ENCODE measurements at regions not wholly inside any gene's neighbourhood (a gene's known extent, or its start where the extent isn't known, plus 50 kb on each side); places are given as distances from the start of the nearest gene placed in this dataset.

DNA sequence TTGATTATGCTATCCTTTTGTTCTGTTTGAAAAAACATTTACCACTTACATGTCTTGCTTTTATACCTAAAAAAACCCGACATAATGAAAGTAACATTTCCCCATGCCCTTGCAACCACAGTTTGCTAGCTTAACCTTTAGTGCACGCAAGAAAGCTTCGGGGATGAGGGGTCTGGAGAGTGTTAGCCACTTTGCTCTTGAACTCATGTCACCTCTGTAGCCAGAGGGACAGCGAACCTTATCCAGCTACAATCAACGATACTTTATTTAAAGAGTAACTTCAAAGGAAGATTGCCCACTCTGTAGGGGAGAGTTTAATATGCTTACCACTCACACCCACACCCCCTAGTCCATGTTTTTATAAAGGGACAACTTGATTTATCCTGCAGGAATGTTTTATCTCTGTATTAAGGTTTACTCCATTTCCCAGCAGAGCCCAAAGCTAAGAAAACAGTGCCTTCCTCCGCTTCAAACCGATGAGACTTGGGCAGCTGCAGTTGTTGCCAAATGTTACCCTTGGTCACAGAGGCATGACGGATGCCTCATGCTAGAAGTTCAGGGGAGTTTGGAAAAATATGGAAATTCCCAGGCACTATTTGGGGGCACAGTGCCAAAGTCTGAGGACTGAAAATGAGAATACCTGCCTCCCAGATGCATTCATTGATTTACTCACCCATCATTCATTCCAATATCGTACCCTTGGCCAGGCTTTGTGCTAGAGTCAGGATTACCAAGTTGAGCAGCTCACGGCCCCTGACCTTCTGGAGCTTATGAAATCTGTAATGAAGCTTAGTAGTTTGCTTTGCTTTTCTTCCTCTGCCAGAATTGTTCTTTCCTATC lies 61.4 kb upstream of the VCAM1 start:
- ChIA-PET POLR2A (no interaction called here), CTCF (no interaction called here)
- no peaks in the 10 kb centered on the region for H3K9me3 ChIP-seq (ENCODE audit: control insufficient read depth, insufficient read depth, low read depth, low read length)
- no peak for ATAC-seq
- H3K36me3 ChIP-seq (ENCODE audit: control insufficient read depth, insufficient read depth, low read length) = no peaks in the 10 kb centered on the region
- BruUV-seq (replicated peaks) = no TSS peak
- intact Hi-C loops (cut with micrococcal nuclease; ENCODE audit: unreplicated experiment) = no loop called here
- no peak overlapping the region for H3K4me3 ChIP-seq (ENCODE audit: low read depth in 2 of 2, low read length in 2 of 2)
- DNase-seq (ENCODE audit: low read depth, low spot score) = no peak
- TF ChIP-seq, protein P1, sequence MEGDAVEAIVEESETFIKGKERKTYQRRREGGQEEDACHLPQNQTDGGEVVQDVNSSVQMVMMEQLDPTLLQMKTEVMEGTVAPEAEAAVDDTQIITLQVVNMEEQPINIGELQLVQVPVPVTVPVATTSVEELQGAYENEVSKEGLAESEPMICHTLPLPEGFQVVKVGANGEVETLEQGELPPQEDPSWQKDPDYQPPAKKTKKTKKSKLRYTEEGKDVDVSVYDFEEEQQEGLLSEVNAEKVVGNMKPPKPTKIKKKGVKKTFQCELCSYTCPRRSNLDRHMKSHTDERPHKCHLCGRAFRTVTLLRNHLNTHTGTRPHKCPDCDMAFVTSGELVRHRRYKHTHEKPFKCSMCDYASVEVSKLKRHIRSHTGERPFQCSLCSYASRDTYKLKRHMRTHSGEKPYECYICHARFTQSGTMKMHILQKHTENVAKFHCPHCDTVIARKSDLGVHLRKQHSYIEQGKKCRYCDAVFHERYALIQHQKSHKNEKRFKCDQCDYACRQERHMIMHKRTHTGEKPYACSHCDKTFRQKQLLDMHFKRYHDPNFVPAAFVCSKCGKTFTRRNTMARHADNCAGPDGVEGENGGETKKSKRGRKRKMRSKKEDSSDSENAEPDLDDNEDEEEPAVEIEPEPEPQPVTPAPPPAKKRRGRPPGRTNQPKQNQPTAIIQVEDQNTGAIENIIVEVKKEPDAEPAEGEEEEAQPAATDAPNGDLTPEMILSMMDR (IDR thresholded peaks at IDR 0.05) = no peak
- TF ChIP-seq, protein P2, sequence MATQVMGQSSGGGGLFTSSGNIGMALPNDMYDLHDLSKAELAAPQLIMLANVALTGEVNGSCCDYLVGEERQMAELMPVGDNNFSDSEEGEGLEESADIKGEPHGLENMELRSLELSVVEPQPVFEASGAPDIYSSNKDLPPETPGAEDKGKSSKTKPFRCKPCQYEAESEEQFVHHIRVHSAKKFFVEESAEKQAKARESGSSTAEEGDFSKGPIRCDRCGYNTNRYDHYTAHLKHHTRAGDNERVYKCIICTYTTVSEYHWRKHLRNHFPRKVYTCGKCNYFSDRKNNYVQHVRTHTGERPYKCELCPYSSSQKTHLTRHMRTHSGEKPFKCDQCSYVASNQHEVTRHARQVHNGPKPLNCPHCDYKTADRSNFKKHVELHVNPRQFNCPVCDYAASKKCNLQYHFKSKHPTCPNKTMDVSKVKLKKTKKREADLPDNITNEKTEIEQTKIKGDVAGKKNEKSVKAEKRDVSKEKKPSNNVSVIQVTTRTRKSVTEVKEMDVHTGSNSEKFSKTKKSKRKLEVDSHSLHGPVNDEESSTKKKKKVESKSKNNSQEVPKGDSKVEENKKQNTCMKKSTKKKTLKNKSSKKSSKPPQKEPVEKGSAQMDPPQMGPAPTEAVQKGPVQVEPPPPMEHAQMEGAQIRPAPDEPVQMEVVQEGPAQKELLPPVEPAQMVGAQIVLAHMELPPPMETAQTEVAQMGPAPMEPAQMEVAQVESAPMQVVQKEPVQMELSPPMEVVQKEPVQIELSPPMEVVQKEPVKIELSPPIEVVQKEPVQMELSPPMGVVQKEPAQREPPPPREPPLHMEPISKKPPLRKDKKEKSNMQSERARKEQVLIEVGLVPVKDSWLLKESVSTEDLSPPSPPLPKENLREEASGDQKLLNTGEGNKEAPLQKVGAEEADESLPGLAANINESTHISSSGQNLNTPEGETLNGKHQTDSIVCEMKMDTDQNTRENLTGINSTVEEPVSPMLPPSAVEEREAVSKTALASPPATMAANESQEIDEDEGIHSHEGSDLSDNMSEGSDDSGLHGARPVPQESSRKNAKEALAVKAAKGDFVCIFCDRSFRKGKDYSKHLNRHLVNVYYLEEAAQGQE (IDR thresholded peaks at IDR 0.05; ENCODE audit: insufficient read depth in 1 of 2, low read depth in 2 of 2, low read length in 1 of 2) = no peak
- TF ChIP-seq TCF7L2 (IDR thresholded peaks at IDR 0.05; ENCODE audit: low read depth, low read length) (no peak), POLR2AphosphoS5 (IDR thresholded peaks at IDR 0.05; ENCODE audit: low read depth, low read length) (no peak), SIN3A (IDR thresholded peaks at IDR 0.05; ENCODE audit: borderline replicate concordance, insufficient read depth, low read depth, low read length) (no peak)
- no peak overlapping the region for H3K27ac ChIP-seq (ENCODE audit: low read length)
- no peaks in the 10 kb centered on the region for H3K27me3 ChIP-seq (ENCODE audit: control insufficient read depth, insufficient read depth, low read length)
- no peaks in the 10 kb centered on the region for H3K4me1 ChIP-seq (ENCODE audit: control insufficient read depth, insufficient read depth, low read length)
- in situ Hi-C loops (cut with HindIII; ENCODE audit: low pct_unique_long_range_greater_than_20kb, low sequenced_read_pairs) = no loop called here

DNA sequence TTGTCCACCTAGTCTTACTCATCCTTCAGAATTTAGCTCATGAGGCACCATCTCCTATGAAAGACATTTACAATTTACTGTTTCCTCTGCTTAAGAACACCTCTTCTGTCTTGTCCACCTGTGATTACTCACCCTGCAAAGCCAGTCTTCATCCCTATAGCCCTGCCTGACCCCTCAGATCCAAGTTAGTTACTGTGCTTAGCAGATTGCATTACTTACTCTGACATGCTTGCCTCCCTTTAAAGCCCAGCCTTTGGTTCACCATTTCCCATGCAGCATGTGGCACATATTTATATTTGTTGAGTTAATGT lies 60.9 kb upstream of the VCAM1 start:
- intact Hi-C loops (cut with micrococcal nuclease; ENCODE audit: unreplicated experiment) = no loop called here
- TF ChIP-seq TCF7L2 (IDR thresholded peaks at IDR 0.05; ENCODE audit: low read depth, low read length) = no peak
- no peak for TF ChIP-seq SIN3A (IDR thresholded peaks at IDR 0.05; ENCODE audit: borderline replicate concordance, insufficient read depth, low read depth, low read length)
- no peak for TF ChIP-seq POLR2AphosphoS5 (IDR thresholded peaks at IDR 0.05; ENCODE audit: low read depth, low read length)
- TF ChIP-seq, protein P1 (IDR thresholded peaks at IDR 0.05) = no peak
- TF ChIP-seq, protein P2 (IDR thresholded peaks at IDR 0.05; ENCODE audit: insufficient read depth in 1 of 2, low read depth in 2 of 2, low read length in 1 of 2) = no peak
- ATAC-seq (no peak), DNase-seq (ENCODE audit: low read depth, low spot score) (no peak)
- BruUV-seq (replicated peaks) = no TSS peak
- ChIA-PET CTCF (no interaction called here), POLR2A (no interaction called here)
- Histone ChIP-seq H3K4me3 (ENCODE audit: low read depth in 2 of 2, low read length in 2 of 2) (no peak overlapping the region), H3K9me3 (ENCODE audit: control insufficient read depth, insufficient read depth, low read depth, low read length) (no peaks in the 10 kb centered on the region), H3K36me3 (ENCODE audit: control insufficient read depth, insufficient read depth, low read length) (no peaks in the 10 kb centered on the region), H3K4me1 (ENCODE audit: control insufficient read depth, insufficient read depth, low read length) (no peaks in the 10 kb centered on the region), H3K27ac (ENCODE audit: low read length) (no peak overlapping the region), H3K27me3 (ENCODE audit: control insufficient read depth, insufficient read depth, low read length) (no peaks in the 10 kb centered on the region)
- in situ Hi-C loops (cut with HindIII; ENCODE audit: low pct_unique_long_range_greater_than_20kb, low sequenced_read_pairs) = no loop called here

All from Panc1 (cell line).